GM12865 (cell line): ENCODE measurements at regions not wholly inside any gene's neighbourhood (a gene's known extent, or its start where the extent isn't known, plus 50 kb on each side); places are given as distances from the start of the nearest gene placed in this dataset.

Experiments used
- DNase-seq: peaks from one replicate; pipeline ENCODE4 v3.0.0; 2010; ENCODE audit warnings: low read depth
- H3K4me3 ChIP-seq: 2 replicates; pipeline ENCODE4 v1.5.1; 2011; ENCODE audit warnings: mild to moderate bottlenecking, low read depth, low read length, control low read depth
- CTCF ChIP-seq: IDR thresholded peaks from 2 replicates; pipeline ENCODE4 v1.5.1; 2011; ENCODE audit warnings: low read length, control low read depth, low read depth, inconsistent platforms; ENCODE audit not compliant: insufficient read depth; ENCODE audit errors: missing control alignments

- DNase-seq = no peak
- no peak for TF ChIP-seq CTCF
- H3K4me3 ChIP-seq = no peak overlapping the region
These were observed 617.1 kb downstream of the EPM2A start for GRCh38 chr6:145118224-145118623.

GRCh38 chr6:145119081-145119480 lies 616.2 kb downstream of the EPM2A start:
- TF ChIP-seq CTCF = no peak
- DNase-seq = no peak
- no peak overlapping the region for H3K4me3 ChIP-seq

GRCh38 chr6:145132709-145133108 lies 602.6 kb downstream of the EPM2A start:
- DNase-seq = no peak
- no peak overlapping the region for H3K4me3 ChIP-seq
- no peak for TF ChIP-seq CTCF

- DNase-seq = no peak
- TF ChIP-seq CTCF = no peak
- H3K4me3 ChIP-seq = no peak overlapping the region
These were observed 599.6 kb downstream of the EPM2A start for GRCh38 chr6:145135702-145136101.

GRCh38 chr6:145137425-145137824 lies 597.9 kb downstream of the EPM2A start:
- TF ChIP-seq CTCF = no peak
- peak; percentile 31 for DNase-seq
- H3K4me3 ChIP-seq = no peak overlapping the region

- no peak for TF ChIP-seq CTCF
- DNase-seq = no peak
- no peak overlapping the region for H3K4me3 ChIP-seq
These were observed 596.7 kb downstream of the EPM2A start for GRCh38 chr6:145138469-145139139.
